Body of pancreas (tissue), 4 donors: ENCODE measurements at regions not wholly inside any gene's neighbourhood (a gene's known extent, or its start where the extent isn't known, plus 50 kb on each side); places are given as distances from the start of the nearest gene placed in this dataset.

ENCODE experiments used
- POLR2A ChIP-seq, 3 donors: fragments of 450-650 bp; IDR thresholded peaks; one replicate each; pipeline ENCODE4 v1.6.1; 2016; ENCODE audit warnings: antibody characterized with exemption in 3 of 3, mild to moderate bottlenecking in 2 of 3
- TF ChIP-seq, protein P1 (sequence below), 7 experiments: fragments of 450-650 bp in 4 of 7; fragments of 200-600 bp in 3 of 7; sonication (generic) in 3 of 7; IDR thresholded peaks; one replicate each; pipeline ENCODE4 v1.5.1; 2016 to 2019; ENCODE audit warnings: antibody characterized with exemption in 7 of 7

DNA sequence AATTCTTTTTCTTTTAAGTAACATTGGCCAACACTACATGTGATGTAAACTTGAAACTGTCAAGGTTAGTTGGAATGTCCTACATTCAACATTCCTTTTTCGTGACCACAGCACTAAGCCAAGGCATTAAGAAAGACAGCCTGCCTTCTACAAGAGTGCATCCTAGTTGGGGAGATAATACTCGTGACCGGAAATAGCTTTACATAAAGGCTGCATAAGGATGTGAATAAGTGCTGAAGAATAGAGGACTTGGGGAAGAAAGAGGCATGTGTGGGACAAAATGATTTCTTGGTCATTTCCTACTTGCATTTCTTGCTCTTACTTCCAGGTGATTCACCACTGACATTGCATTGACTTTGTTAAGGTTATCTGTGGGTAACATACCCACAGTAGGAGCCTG, 282.0 kb downstream of the DMRT2 start:
- TF ChIP-seq, protein P1, sequence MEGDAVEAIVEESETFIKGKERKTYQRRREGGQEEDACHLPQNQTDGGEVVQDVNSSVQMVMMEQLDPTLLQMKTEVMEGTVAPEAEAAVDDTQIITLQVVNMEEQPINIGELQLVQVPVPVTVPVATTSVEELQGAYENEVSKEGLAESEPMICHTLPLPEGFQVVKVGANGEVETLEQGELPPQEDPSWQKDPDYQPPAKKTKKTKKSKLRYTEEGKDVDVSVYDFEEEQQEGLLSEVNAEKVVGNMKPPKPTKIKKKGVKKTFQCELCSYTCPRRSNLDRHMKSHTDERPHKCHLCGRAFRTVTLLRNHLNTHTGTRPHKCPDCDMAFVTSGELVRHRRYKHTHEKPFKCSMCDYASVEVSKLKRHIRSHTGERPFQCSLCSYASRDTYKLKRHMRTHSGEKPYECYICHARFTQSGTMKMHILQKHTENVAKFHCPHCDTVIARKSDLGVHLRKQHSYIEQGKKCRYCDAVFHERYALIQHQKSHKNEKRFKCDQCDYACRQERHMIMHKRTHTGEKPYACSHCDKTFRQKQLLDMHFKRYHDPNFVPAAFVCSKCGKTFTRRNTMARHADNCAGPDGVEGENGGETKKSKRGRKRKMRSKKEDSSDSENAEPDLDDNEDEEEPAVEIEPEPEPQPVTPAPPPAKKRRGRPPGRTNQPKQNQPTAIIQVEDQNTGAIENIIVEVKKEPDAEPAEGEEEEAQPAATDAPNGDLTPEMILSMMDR (IDR thresholded peaks at IDR 0.05): no peak
- no peak for TF ChIP-seq POLR2A (IDR thresholded peaks at IDR 0.05)
